GM18519 (cell line): ENCODE measurements at regions not wholly inside any gene's neighbourhood (a gene's known extent, or its start where the extent isn't known, plus 50 kb on each side); places are given as distances from the start of the nearest gene placed in this dataset.

Experiments used
- ATAC-seq: cut with Tn5 transposase; IDR thresholded peaks from one replicate; pipeline ENCODE4 v1.9.1; 2021; ENCODE audit warnings: mild to moderate bottlenecking, moderate library complexity; ENCODE audit not compliant: unreplicated experiment, low FRiP score

DNA sequence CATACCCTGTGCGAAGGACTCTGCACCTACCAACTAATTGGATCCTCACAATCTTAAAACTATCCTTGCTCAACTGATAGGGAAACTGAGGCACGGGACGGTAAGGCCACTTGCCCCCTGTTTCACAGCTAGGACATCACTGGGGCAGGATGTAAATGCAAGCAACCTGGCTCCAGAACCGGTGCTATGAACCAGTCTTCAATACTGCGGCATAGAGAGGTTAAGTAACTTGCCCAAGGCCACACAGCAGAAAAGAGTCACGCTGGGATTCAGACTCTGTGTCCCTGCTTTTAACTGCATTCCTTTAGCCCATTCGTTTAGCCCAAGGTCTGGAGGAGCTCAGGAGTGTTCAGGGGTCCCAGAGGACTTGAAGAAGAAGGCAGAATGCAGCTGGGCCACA is 76.1 kb downstream of the NCOR2 start:
- ATAC-seq = no peak

GRCh38 chr12:124490584-124491305 is 76.7 kb downstream of the NCOR2 start:
- ATAC-seq = no peak

GRCh38 chr12:124489915-124490583 is 77.4 kb downstream of the NCOR2 start:
- ATAC-seq = no peak

DNA sequence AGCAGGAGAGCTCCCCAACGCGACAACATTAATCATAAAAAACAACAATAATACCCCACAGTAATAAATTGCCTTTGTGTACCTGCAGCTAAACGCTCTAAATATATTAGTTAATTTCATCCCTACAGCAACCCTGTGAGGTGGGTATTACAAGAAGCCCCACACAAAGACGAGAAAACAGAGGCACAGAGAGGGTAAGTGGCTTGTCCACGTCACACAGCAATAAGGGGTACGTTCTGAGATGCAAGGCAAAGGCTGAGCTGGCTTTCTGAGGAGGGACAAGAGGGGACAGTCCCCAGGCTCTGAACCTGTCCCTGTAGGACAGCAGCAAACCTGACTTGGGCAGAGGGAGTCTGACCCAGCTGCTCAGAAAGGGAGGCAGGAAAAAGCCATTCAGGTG is 78.2 kb downstream of the NCOR2 start:
- no peak for ATAC-seq

- ATAC-seq = no peak
These were observed 78.9 kb downstream of the NCOR2 start for GRCh38 chr12:124488520-124488919.

DNA sequence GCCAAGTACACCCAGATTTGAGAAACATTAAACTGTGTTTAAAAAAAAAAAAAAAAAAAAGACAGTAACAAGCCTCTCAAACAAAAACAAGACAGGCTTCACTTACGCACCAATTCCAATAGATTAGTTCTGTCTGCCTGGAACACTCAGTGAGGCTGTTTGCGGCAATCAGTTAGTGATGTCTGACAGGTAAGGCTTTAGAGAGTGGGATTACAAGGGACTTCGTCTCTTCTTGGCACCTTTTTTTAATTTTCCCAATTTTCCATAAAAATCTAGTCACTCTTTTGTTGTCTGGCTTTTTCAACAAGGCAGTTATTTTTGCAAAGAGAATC is 79.6 kb downstream of the NCOR2 start:
- ATAC-seq = no peak

DNA sequence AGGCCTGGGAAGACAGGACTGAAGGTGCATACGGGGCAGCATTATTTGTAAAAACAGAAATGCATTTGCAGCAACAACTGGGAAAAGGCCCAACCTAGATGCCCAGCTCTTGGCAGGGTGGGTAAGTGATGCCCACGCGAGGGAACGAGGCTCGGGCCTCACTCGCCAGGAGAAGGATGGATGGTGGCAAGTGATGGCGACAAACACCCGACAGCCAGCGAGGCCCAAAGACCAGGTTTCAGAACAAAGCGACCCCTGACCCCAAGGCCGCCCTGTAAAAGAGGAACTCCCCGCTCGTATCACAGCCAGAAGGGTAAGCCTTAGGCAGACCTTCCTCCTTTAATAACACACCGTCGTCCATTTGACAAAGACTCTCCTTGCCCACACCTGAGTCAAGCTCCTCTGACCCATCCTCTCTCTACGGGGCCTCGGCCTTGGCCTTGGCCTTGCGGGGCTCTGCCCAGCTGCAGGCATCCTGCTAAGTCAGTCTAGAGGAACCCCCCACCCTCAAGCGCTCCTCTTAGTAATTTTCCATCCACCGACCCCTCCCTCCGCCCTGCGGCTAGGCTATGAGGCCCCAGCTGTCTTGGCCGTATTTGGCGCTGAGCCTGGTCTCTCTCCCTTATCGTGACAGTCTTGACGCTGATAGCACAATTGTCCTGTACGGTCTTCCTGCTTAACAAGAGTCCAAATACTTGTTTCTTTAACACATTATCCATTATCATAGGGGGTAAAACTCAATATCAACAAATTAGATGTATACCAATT is 80.2 kb downstream of the NCOR2 start:
- ATAC-seq = no peak

- no peak for ATAC-seq
These were observed 81.0 kb downstream of the NCOR2 start for GRCh38 chr12:124486346-124486963.

GRCh38 chr12:124485371-124485770 is 82.0 kb downstream of the NCOR2 start:
- ATAC-seq = no peak

DNA sequence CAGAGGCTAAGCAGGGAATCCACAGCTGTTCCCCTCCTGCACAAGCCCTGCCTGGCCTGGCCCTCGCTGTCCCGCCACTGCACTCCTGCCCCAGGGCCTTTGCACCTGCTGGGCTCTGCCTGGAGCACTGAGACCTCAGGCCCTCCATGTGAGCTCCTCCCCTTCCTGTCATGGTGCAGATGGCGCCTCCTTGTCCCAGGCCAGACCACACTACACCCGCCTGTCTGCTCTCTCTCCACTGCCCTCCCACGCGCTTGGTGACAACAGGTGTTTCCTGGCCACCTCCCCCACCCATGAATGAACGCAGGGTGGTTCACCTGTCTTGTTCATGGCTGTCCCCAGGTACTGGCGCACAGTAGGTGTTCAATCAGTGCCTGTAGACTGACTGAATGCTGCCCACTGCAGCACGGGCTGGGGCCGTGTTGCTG is 82.9 kb downstream of the NCOR2 start:
- ATAC-seq = no peak

GRCh38 chr12:124484067-124484466 is 83.3 kb downstream of the NCOR2 start:
- ATAC-seq = no peak

DNA sequence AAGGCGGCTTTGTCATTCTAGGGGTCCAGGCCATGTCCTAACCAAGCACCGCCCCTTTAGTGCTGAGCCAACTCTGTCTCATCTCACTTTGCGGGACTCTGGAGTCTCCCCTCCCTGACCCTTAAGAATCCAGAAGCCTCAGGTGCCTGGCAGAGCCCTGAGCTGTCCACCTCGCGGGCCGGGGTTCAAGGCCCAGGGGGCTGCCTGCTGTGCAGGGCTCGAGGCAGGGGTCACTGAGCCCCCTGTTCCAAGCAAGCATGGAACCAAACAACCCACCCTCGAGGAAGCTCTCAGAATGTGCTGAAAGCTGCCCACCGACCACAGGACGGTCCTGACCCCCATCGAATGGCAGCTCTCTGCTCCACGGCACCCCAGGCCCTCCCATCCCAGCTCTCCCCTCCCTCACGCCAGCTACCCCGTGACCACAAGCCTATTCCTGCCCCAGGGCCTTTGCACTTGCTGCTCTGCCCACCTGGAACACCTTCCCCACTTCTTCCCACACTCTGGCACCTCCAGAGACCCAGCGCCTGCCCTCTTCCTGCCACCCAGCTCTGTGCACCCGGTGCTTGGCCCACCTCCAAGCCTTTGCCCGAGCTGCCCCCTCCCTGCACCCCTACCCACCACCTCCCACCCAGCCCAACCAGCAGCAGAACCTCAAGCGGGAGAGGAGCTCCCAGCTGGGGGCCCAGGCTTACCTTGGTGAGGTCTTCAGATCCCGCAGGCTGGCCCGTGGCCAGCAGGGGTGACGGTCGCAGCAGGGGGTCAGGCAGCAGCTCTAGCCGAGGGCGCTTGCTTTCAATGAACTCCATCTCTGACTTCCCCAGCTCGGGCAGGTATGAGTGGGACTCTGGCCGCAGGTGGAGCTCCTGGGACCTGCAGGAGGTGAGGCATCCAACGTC is 84.3 kb downstream of the NCOR2 start:
- no peak for ATAC-seq

- ATAC-seq = no peak
These were observed 84.9 kb downstream of the NCOR2 start for GRCh38 chr12:124482567-124482893.

DNA sequence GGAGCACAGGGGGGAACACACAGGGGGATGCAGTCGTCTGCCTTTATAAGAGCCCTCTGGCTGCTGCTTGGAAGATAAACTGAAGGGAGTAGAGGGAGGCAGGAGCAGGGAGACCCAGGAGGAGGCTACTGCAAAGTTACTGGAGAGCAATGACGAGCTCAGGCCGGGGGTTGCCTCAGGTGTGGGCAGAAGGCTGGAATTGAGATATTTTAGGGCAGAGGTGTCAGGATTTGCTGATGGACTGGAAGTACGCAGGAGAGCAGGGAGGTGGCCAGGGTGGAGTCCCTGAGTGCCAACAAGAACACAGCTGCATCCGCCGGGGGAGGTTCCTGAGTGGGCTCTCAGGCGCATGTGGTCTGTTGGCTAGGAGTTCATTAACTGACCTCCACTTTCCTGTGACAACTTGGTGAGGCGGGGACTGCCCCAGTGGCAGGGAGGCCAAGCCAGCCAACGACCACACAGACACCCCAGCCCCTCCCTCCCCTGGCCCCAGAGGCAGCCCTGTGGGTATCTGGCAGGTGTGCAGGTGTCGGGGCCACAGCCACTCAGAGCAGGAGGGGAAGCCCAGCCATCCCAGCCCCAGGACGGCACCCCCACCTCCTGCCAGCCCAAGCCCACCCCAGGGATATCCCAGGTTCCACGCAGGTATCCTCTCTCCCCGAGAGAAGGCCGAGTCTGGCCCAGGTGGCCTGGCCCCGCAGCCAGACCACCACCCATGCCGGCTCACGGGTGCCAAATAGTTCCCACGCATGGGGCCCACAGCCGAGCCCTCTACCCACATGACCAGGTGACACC is 85.4 kb downstream of the NCOR2 start:
- no peak for ATAC-seq

GRCh38 chr12:124481257-124481750 is 86.1 kb downstream of the NCOR2 start:
- no peak for ATAC-seq

DNA sequence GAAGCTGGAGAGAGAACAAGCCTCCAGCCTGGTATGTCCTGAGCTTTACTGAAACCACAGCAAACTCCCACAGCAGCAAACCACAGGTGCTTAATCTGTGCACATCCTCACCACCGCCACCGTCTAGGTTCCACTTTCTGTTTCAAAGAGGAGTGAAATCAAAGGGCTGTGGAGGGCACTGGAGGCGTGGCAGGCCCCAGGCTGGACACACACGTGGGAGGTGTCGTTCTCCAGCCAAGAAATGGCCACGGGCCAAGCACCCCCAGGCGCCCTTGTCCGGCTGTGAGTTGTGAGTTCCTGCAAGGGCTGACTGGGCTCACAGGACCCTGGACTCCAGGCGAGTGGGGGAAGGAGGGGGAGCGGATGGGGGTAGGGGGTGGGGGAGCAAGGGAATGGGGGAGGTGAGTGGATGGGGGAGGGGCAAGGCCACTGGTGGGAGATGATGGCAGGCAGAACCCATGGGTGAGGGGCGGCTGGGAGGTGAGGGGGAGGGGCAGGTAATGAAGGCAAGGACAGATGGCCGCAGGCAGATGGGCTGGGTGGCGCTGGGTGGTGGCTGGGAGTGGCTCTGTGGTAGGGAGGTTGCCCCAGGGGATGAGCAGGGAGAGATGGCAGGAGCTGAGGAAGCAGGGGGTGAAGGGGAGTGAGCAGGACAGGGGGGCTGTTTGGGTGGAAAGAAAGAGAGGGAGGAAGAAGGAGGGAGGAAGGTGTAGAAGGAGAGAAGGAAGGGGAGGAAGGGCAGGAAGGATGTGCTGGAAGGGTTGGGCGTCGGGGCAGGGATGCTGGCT is 86.7 kb downstream of the NCOR2 start:
- peak; percentile 75 for ATAC-seq

GRCh38 chr12:124479680-124480468 is 87.5 kb downstream of the NCOR2 start:
- ATAC-seq = no peak
